ENCODE measurements at regions not wholly inside any gene's neighbourhood (a gene's known extent, or its start where the extent isn't known, plus 50 kb on each side); places are given as distances from the start of the nearest gene placed in this dataset.

- no peak for DNase-seq (ENCODE audit: low read depth)
These were observed 93.2 kb upstream of the RTL6 start for GRCh38 chr22:44591146-44591790.

- no peak for DNase-seq (ENCODE audit: low read depth)
These were observed 92.3 kb upstream of the RTL6 start for GRCh38 chr22:44590291-44590690.

- DNase-seq (ENCODE audit: low read depth) = no peak
These were observed 91.8 kb upstream of the RTL6 start for GRCh38 chr22:44589831-44590230.

- no peak for DNase-seq (ENCODE audit: low read depth)
These were observed 90.3 kb upstream of the RTL6 start for GRCh38 chr22:44588348-44588747.

- DNase-seq (ENCODE audit: low read depth) = no peak
These were observed 89.8 kb upstream of the RTL6 start for GRCh38 chr22:44587737-44588310.

GRCh38 chr22:44586999-44587736 lies 89.1 kb upstream of the RTL6 start:
- no peak for DNase-seq (ENCODE audit: low read depth)

GRCh38 chr22:44586351-44586990 lies 88.4 kb upstream of the RTL6 start:
- DNase-seq (ENCODE audit: low read depth) = no peak

- DNase-seq (ENCODE audit: low read depth) = no peak
These were observed 87.7 kb upstream of the RTL6 start for GRCh38 chr22:44585559-44586350.

- DNase-seq (ENCODE audit: low read depth) = no peak
These were observed 86.3 kb upstream of the RTL6 start for GRCh38 chr22:44584256-44584902.

GRCh38 chr22:44583854-44584253 lies 85.8 kb upstream of the RTL6 start:
- no peak for DNase-seq (ENCODE audit: low read depth)

- DNase-seq (ENCODE audit: low read depth) = no peak
These were observed 85.2 kb upstream of the RTL6 start for GRCh38 chr22:44583061-44583760.

GRCh38 chr22:44582016-44582415 lies 84.0 kb upstream of the RTL6 start:
- DNase-seq (ENCODE audit: low read depth) = no peak

GRCh38 chr22:44581096-44581435 lies 83.0 kb upstream of the RTL6 start:
- DNase-seq (ENCODE audit: low read depth) = no peak

- DNase-seq (ENCODE audit: low read depth) = no peak
These were observed 82.4 kb upstream of the RTL6 start for GRCh38 chr22:44580176-44581095.

- DNase-seq (ENCODE audit: low read depth) = no peak
These were observed 80.6 kb upstream of the RTL6 start for GRCh38 chr22:44578516-44579230.

GRCh38 chr22:44578110-44578457 lies 80.1 kb upstream of the RTL6 start:
- DNase-seq (ENCODE audit: low read depth) = no peak

GRCh38 chr22:44577391-44578109 lies 79.5 kb upstream of the RTL6 start:
- no peak for DNase-seq (ENCODE audit: low read depth)

GRCh38 chr22:44576311-44577260 lies 78.6 kb upstream of the RTL6 start:
- DNase-seq (ENCODE audit: low read depth) = no peak
